ENCODE measurements at regions not wholly inside any gene's neighbourhood (a gene's known extent, or its start where the extent isn't known, plus 50 kb on each side); places are given as distances from the start of the nearest gene placed in this dataset.

DNA sequence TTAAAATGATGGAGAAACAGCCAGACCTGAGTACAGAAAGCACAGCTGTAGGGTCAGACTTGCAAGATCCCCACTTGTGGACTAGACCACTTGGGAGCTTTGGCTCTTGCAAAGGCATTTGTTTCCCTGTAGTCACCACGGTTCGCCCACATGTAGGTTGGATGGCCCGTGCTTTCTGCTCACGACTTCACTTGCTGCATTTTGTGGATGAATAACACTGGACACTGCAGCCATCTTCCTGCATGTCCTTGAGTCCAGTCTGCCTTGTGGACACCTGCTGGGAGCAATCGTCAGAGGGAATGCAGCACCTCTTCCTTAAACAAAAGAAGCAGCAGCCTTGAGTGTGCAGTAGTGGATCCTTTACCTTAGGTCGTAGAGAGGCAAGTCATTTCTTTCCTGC, 372.9 kb upstream of the IRX2 start (continued):
- no peak for TF ChIP-seq NRF1 (IDR thresholded peaks at IDR 0.05; ENCODE audit: low read depth, low read length)
- no peak for TF ChIP-seq ASH2L (IDR thresholded peaks at IDR 0.05; ENCODE audit: low read length)
